Esophagus muscularis mucosa (tissue), 3 donors: ENCODE measurements at regions not wholly inside any gene's neighbourhood (a gene's known extent, or its start where the extent isn't known, plus 50 kb on each side); places are given as distances from the start of the nearest gene placed in this dataset.

Experiments
- POLR2A ChIP-seq: fragments of 450-650 bp; IDR thresholded peaks from one replicate; pipeline ENCODE4 v1.6.1; 2017; ENCODE audit warnings: antibody characterized with exemption, moderate library complexity, mild to moderate bottlenecking, low read depth
- POLR2AphosphoS5 ChIP-seq, 2 donors: sonication (generic); formaldehyde crosslinking; IDR thresholded peaks; one replicate each; pipeline ENCODE4 v1.6.1; 2017; ENCODE audit warnings: antibody characterized with exemption in 2 of 2
- TF ChIP-seq, protein P1 (sequence below), 3 experiments: fragments of 200-600 bp in 2 of 3; fragments of 450-650 bp in 1 of 3; sonication (generic) in 2 of 3; IDR thresholded peaks; one replicate each; pipeline ENCODE4 v1.5.1; 2017 to 2019; ENCODE audit warnings: antibody characterized with exemption in 3 of 3, mild to moderate bottlenecking in 2 of 3, moderate library complexity in 1 of 3

DNA sequence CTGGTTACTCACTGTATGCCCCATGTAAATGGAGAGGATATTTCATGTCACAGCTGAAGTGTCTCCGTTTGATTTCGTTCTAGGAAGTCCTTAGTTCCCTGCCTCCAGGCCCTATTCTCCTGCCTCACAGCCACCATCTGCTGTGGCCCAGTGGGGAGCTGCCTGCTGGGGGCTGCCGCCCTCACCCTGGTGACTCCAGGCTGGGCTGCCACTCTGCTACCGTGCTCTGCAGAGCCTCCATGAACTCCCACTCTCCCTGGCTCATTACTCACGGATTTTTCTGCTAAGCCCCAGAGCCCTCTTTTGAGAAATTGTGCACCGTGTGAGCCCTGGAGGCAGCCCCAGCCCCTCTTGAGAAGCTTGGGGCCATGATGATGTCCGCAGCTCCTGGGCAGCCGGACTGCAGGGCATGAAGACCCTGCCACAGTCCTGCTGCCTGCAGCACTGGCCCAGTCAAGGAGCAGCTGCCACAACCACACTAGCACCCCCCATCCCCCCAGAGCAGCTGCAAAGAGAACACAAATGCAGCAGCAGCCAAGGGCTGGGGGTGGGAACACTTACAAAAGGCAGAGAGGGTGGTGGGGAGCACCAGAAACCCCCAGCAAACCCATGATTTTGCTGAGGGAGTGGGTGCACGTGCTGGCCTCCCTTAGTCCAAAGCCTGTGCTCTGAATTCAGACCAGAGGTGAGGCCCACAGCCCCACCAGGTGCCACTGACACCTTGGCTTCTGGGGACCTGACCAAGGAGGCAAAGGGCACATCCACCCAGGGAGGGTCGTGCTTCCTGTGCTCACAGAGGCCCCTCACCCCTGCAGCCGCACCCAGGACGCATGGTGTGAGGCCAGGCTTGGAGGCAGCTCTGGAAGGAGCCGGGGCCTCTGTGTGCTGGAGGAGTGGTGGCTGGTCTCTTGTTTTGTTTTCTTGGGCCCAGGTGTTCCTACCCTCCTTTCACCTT is 270.2 kb upstream of the RAB6C start:
- TF ChIP-seq, protein P1, sequence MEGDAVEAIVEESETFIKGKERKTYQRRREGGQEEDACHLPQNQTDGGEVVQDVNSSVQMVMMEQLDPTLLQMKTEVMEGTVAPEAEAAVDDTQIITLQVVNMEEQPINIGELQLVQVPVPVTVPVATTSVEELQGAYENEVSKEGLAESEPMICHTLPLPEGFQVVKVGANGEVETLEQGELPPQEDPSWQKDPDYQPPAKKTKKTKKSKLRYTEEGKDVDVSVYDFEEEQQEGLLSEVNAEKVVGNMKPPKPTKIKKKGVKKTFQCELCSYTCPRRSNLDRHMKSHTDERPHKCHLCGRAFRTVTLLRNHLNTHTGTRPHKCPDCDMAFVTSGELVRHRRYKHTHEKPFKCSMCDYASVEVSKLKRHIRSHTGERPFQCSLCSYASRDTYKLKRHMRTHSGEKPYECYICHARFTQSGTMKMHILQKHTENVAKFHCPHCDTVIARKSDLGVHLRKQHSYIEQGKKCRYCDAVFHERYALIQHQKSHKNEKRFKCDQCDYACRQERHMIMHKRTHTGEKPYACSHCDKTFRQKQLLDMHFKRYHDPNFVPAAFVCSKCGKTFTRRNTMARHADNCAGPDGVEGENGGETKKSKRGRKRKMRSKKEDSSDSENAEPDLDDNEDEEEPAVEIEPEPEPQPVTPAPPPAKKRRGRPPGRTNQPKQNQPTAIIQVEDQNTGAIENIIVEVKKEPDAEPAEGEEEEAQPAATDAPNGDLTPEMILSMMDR (IDR thresholded peaks at IDR 0.05): no peak
- no peak for TF ChIP-seq POLR2A
- TF ChIP-seq POLR2AphosphoS5 (IDR thresholded peaks at IDR 0.05): no peak
